Colonic mucosa (tissue), 4 donors: ENCODE measurements at regions not wholly inside any gene's neighbourhood (a gene's known extent, or its start where the extent isn't known, plus 50 kb on each side); places are given as distances from the start of the nearest gene placed in this dataset.
"Not testable (repeated sequence)": the region's sequence is repeated elsewhere in the genome, so short reads cannot be mapped to it uniquely, and the experiment has no call there.

Experiments
- DNase-seq: peaks from one replicate; pipeline ENCODE4 v3.0.0-alpha.2; 2020
- H3K27ac ChIP-seq: fragments of 200-600 bp; one replicate; pipeline ENCODE4 v1.8.0; 2021
- H3K27me3 ChIP-seq: fragments of 200-600 bp; one replicate; pipeline ENCODE4 v1.8.0; 2021
- H3K36me3 ChIP-seq: fragments of 200-600 bp; one replicate; pipeline ENCODE4 v1.8.0; 2021
- H3K4me1 ChIP-seq: fragments of 200-600 bp; one replicate; pipeline ENCODE4 v1.8.0; 2021; ENCODE audit warnings: mild to moderate bottlenecking
- H3K4me3 ChIP-seq: fragments of 200-600 bp; one replicate; pipeline ENCODE4 v1.8.0; 2021
- H3K9ac ChIP-seq, 2 donors: one replicate each; pipeline ENCODE4 v1.7.0; 2013; ENCODE audit warnings: control low read depth in 2 of 2, low read depth in 2 of 2, low read length in 2 of 2
- H3K9me3 ChIP-seq: fragments of 200-600 bp; one replicate; pipeline ENCODE4 v1.8.0; 2021
- CTCF ChIP-seq: fragments of 200-600 bp; IDR thresholded peaks from one replicate; pipeline ENCODE4 v1.8.0; 2022; ENCODE audit warnings: antibody characterized with exemption, mild to moderate bottlenecking
- intact Hi-C: fragments of 100-400 bp; cut with DNase I; formaldehyde crosslinking; loops from one replicate; pipeline ENCODE4 v1.14.1; 2022
- donor health status: healthy.
- donor health status: DM: no; HTN: no; CAD: no.
- donor health status: DM: no; HTN: no; CAD: no.

- intact Hi-C loops = no loop called here
- no peak overlapping the region for H3K27ac ChIP-seq
- no peak overlapping the region for H3K9ac ChIP-seq
- H3K27me3 ChIP-seq = no peaks in the 10 kb centered on the region
- DNase-seq = no peak
- H3K4me3 ChIP-seq = no peak overlapping the region
- no peaks in the 10 kb centered on the region for H3K9me3 ChIP-seq
- no peak for TF ChIP-seq CTCF
- H3K4me1 ChIP-seq = no peaks in the 10 kb centered on the region
- no peaks in the 10 kb centered on the region for H3K36me3 ChIP-seq
These were observed 250.3 kb upstream of the CDH11 start for GRCh38 chr16:65372171-65372570.

GRCh38 chr16:65365732-65366715, 244.2 kb upstream of the CDH11 start:
- Histone ChIP-seq H3K9ac (no peak overlapping the region), H3K4me1 (no peaks in the 10 kb centered on the region), H3K4me3 (no peak overlapping the region), H3K9me3 (no peaks in the 10 kb centered on the region), H3K27ac (no peak overlapping the region), H3K36me3 (no peaks in the 10 kb centered on the region), H3K27me3 (no peaks in the 10 kb centered on the region)
- TF ChIP-seq CTCF = no peak
- intact Hi-C loops = no loop called here
- DNase-seq = no peak

- H3K9ac ChIP-seq, intact Hi-C loops, H3K9me3 ChIP-seq, H3K36me3 ChIP-seq, H3K4me1 ChIP-seq, DNase-seq, H3K4me3 ChIP-seq, H3K27ac ChIP-seq, H3K27me3 ChIP-seq: not testable (repeated sequence)
These were observed 234.9 kb upstream of the CDH11 start for GRCh38 chr16:65356721-65357120.

GRCh38 chr16:65355706-65356105, 233.8 kb upstream of the CDH11 start:
- Histone ChIP-seq H3K4me3 (no peak overlapping the region), H3K4me1 (no peaks in the 10 kb centered on the region), H3K36me3 (no peaks in the 10 kb centered on the region), H3K27ac (no peak overlapping the region), H3K9ac (no peak overlapping the region), H3K27me3 (no peaks in the 10 kb centered on the region), H3K9me3 (no peaks in the 10 kb centered on the region)
- no peak for DNase-seq
- TF ChIP-seq CTCF = no peak
- intact Hi-C loops = no loop called here

- H3K27ac ChIP-seq = no peak overlapping the region
- DNase-seq = no peak
- no peak for TF ChIP-seq CTCF
- H3K9ac ChIP-seq = no peak overlapping the region
- no peak overlapping the region for H3K4me3 ChIP-seq
- intact Hi-C loops = no loop called here
- H3K27me3 ChIP-seq = no peaks in the 10 kb centered on the region
- H3K4me1 ChIP-seq = no peaks in the 10 kb centered on the region
- no peaks in the 10 kb centered on the region for H3K9me3 ChIP-seq
- no peaks in the 10 kb centered on the region for H3K36me3 ChIP-seq
These were observed 231.3 kb upstream of the CDH11 start for GRCh38 chr16:65353183-65353582.

GRCh38 chr16:65349626-65350025, 227.8 kb upstream of the CDH11 start:
- Histone ChIP-seq H3K9me3 (no peaks in the 10 kb centered on the region), H3K27ac (no peak overlapping the region), H3K27me3 (no peaks in the 10 kb centered on the region), H3K36me3 (no peaks in the 10 kb centered on the region), H3K4me3 (no peak overlapping the region), H3K9ac (no peak overlapping the region), H3K4me1 (no peaks in the 10 kb centered on the region)
- DNase-seq = no peak
- no peak for TF ChIP-seq CTCF
- intact Hi-C loops = no loop called here
